ENCODE measurements at regions not wholly inside any gene's neighbourhood (a gene's known extent, or its start where the extent isn't known, plus 50 kb on each side); places are given as distances from the start of the nearest gene placed in this dataset.

DNA sequence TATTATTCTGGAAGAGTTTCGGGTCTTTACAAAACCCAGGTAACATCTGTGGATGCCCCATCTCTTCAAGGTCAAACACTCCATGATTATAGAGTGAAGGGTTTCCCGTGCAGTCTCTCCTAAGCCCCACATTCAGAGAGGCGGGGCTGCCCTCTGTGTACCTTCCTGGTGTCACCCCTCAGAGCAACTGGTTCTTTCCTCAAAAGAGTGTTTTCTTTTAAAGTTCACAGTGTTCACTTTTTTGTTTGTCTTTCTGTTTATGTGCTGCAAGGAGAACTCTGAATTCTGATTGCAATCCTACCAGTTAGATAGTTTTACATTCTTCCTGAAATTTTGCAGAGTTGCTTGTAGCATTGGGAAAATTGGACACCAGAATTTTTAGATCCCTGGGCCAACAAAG, 190.2 kb downstream of the ADAMTS15 start:
- Histone ChIP-seq H3K9me3 (no peaks in the 10 kb centered on the region), H3K36me3 (replicated peaks in 1 of 2; ENCODE audit: insufficient read depth in 1 of 2, low read depth in 2 of 2) (no peaks in the 10 kb centered on the region), H3K4me1 (no peaks in the 10 kb centered on the region), H3K27ac (no peak overlapping the region), H3K27me3 (no peaks in the 10 kb centered on the region), H3K4me3 (no peak overlapping the region)
- WGBS, 2 donors: 76 to 90% methylated on average over 3 of the region's 3 CpGs
- intact Hi-C loops (cut with DNase I): no loop called here
- DNase-seq (no peak), ATAC-seq (no peak)
- TF ChIP-seq, protein P1, sequence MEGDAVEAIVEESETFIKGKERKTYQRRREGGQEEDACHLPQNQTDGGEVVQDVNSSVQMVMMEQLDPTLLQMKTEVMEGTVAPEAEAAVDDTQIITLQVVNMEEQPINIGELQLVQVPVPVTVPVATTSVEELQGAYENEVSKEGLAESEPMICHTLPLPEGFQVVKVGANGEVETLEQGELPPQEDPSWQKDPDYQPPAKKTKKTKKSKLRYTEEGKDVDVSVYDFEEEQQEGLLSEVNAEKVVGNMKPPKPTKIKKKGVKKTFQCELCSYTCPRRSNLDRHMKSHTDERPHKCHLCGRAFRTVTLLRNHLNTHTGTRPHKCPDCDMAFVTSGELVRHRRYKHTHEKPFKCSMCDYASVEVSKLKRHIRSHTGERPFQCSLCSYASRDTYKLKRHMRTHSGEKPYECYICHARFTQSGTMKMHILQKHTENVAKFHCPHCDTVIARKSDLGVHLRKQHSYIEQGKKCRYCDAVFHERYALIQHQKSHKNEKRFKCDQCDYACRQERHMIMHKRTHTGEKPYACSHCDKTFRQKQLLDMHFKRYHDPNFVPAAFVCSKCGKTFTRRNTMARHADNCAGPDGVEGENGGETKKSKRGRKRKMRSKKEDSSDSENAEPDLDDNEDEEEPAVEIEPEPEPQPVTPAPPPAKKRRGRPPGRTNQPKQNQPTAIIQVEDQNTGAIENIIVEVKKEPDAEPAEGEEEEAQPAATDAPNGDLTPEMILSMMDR (IDR thresholded peaks at IDR 0.05): no peak
- no peak for TF ChIP-seq POLR2A (IDR thresholded peaks at IDR 0.05)

DNA sequence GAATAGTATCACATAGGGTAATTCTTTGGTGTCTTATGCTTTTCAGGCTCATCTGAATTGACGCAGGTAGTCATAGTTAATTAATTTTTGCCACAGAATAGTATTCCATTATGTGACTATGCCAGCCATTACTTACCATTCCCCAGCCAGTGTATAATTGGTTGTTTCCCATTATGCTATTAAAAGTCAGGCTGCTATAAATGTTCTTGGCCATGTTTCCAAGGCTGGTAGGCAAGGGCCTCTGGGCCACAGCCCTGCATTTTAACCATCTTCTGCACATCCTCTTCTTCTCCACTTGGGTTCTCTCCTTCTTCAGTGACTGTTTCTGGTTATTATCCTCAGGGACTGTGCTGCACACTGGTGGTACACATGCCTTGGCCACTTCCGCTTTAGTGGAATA, 190.9 kb downstream of the ADAMTS15 start:
- Histone ChIP-seq H3K9me3 (no peaks in the 10 kb centered on the region), H3K27me3 (no peaks in the 10 kb centered on the region), H3K36me3 (replicated peaks in 1 of 2; ENCODE audit: insufficient read depth in 1 of 2, low read depth in 2 of 2) (no peaks in the 10 kb centered on the region), H3K27ac (no peak overlapping the region), H3K4me1 (no peaks in the 10 kb centered on the region), H3K4me3 (no peak overlapping the region)
- TF ChIP-seq POLR2A (IDR thresholded peaks at IDR 0.05): no peak
- TF ChIP-seq, protein P1 (IDR thresholded peaks at IDR 0.05): no peak
- intact Hi-C loops (cut with DNase I): no loop called here
- DNase-seq: no peak
- ATAC-seq: no peak
- WGBS, 2 donors: 92 to 94% methylated on average over 2 of the region's 2 CpGs

DNA sequence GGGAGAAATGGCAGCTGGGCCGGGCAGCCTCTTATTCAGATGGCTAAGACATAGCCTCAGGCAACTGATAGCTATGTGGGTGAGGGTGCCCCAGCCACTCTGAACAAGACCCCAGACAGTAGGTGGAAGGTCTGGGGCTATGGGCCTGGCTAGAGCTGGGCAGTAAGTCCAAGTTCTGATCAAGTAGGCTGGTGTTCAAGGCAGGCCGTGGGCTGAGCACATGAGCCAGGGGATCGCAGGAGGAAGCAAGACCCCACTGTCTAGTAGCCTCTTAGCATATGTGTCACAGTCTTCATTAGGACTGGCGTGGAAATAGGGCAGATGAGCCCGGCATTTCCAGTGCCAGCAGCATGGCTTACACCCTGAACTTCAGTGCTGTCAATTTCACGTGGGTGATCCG, 192.1 kb downstream of the ADAMTS15 start:
- no peaks in the 10 kb centered on the region for H3K27me3 ChIP-seq
- H3K4me1 ChIP-seq: peaks cover 4% of the 10 kb centered on the region
- ATAC-seq: no peak
- TF ChIP-seq POLR2A (IDR thresholded peaks at IDR 0.05): no peak
- TF ChIP-seq, protein P1 (IDR thresholded peaks at IDR 0.05): no peak
- DNase-seq: no peak
- no peaks in the 10 kb centered on the region for H3K36me3 ChIP-seq (replicated peaks in 1 of 2; ENCODE audit: insufficient read depth in 1 of 2, low read depth in 2 of 2)
- 90 to 93% methylated on average over 7 of the region's 7 CpGs for WGBS, 2 donors
- no peaks in the 10 kb centered on the region for H3K9me3 ChIP-seq
- H3K4me3 ChIP-seq: no peak overlapping the region
- intact Hi-C loops (cut with DNase I): no loop called here
- H3K27ac ChIP-seq: no peak overlapping the region

DNA sequence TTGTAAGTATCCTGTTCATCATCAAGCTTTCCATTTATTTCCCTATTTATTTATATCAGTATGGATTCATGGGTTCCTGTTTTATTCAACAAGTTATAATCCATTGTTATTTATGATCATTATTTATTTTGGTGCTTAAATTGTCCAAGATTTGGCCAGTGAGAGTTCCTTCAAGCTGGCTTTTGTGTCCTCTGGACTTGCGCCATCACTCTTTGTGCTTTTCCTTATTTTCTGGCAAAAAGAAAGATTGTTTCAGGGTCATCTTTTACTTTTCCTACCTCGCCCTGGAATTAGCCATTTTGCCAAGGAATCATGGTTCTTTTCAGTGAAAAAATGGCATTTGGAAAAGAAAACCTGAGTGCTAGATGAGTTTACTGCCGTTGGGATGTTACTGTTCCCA, 193.4 kb downstream of the ADAMTS15 start:
- 81 to 85% methylated on average over 3 of the region's 3 CpGs for WGBS, 2 donors
- ATAC-seq (no peak), DNase-seq (no peak)
- intact Hi-C loops (cut with DNase I): no loop called here
- no peak overlapping the region for H3K4me3 ChIP-seq
- H3K27ac ChIP-seq: no peak overlapping the region
- H3K9me3 ChIP-seq: no peaks in the 10 kb centered on the region
- no peaks in the 10 kb centered on the region for H3K27me3 ChIP-seq
- no peaks in the 10 kb centered on the region for H3K36me3 ChIP-seq (replicated peaks in 1 of 2; ENCODE audit: insufficient read depth in 1 of 2, low read depth in 2 of 2)
- peaks cover 5% of the 10 kb centered on the region for H3K4me1 ChIP-seq
- TF ChIP-seq, protein P1 (IDR thresholded peaks at IDR 0.05): no peak
- TF ChIP-seq POLR2A (IDR thresholded peaks at IDR 0.05): no peak

DNA sequence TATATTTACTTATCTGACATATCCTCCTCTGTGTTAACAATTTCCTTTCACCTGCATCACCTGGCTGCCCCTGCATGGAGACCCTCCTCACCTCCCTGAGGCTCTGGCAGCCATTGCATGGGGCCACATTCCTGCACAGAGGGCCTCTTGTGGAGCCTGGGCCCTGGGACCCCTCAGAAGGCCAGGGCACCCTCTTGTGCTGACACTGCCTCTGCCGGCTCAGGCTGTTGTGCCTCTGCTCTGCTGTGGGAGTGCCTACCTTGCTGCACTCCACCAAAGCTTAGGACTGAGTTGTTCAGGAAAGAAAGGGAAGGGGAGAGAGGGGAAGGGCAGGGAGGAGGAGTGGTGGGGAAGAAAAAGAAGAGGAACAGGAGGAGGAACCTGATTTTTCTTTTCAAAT, 194.5 kb downstream of the ADAMTS15 start:
- TF ChIP-seq POLR2A (IDR thresholded peaks at IDR 0.05): no peak
- TF ChIP-seq, protein P1 (IDR thresholded peaks at IDR 0.05): no peak
- intact Hi-C loops (cut with DNase I): no loop called here
- H3K9me3 ChIP-seq: no peaks in the 10 kb centered on the region
- ATAC-seq (no peak), DNase-seq (no peak)
- WGBS, 2 donors: 89 to 93% methylated on average over 1 of the region's 1 CpG
- peaks cover 5% of the 10 kb centered on the region for H3K4me1 ChIP-seq
- H3K36me3 ChIP-seq (replicated peaks in 1 of 2; ENCODE audit: insufficient read depth in 1 of 2, low read depth in 2 of 2): no peaks in the 10 kb centered on the region
- no peak overlapping the region for H3K27ac ChIP-seq
- H3K27me3 ChIP-seq: no peaks in the 10 kb centered on the region
- H3K4me3 ChIP-seq: no peak overlapping the region
